HT1080 (cell line): ENCODE measurements at regions not wholly inside any gene's neighbourhood (a gene's known extent, or its start where the extent isn't known, plus 50 kb on each side); places are given as distances from the start of the nearest gene placed in this dataset.

Source experiments
- DNase-seq: peaks from one replicate; pipeline ENCODE4 v3.0.0-alpha.2; 2015; ENCODE audit warnings: low read depth

GRCh38 chr16:65988024-65988595, 378.4 kb upstream of the CDH5 start:
- DNase-seq, result no peak

DNA sequence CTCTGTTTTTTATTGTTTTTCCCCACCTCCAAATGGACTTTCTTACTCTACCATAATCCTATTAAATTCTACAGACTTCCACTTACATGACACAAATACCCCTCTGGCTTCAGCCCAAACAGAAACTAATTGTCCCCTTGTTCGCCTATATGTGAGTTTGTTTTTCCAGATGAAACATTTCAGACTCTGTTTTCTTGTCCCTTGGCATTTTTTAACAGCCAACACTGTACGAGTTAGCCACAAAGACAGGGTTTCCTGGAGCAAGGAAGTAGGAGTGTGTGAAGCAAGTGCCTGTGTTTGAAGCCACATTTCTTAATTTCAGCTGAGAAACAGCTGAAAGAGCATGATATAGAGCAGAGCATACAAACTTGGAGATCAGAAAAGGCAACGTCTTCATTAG, 382.2 kb upstream of the CDH5 start:
- DNase-seq, result no peak

DNA sequence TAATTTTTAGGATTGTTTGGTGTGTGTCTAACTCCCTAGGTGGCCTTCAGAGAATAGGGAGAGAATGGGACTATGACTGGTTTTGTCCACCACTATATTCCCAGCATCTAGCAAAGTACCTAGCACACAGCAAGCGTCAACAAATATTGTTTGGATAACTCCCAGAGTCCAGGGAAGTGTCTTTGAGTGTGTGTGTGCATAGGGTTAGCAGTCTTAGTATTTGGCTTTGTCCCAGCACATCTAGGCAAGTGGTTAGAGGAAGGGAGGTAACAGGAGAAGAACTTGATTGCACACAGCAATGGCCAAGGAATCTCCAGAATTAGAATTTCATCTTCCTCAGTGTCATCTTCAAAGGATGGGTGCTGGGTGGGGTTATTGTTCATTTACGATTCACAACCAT, 385.4 kb upstream of the CDH5 start:
- no peak for DNase-seq

- peak; percentile 68 for DNase-seq
Observed at GRCh38 chr16:65975049-65975708, 391.3 kb upstream of the CDH5 start.

GRCh38 chr16:65967376-65967775, 399.1 kb upstream of the CDH5 start:
- DNase-seq, result peak; percentile 29

DNA sequence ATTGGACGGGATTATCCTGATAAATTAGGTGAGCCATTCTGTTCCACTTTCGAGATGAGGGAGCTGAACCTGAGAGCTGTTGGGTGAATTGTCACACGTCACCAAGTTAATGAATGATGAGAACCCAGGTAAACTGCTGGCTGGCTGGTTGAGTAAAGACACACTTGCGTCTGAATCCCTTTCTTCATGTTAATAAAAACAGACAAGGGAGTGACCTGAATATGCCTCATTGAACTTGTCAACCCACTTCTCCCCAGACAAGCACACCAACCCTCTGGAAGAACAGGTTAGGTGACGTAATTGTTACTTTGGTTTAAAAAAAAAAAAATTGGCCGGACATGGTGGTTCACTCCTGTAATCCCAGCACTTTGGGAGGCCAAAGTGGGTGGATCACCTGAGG, 400.9 kb upstream of the CDH5 start:
- DNase-seq, result no peak

DNA sequence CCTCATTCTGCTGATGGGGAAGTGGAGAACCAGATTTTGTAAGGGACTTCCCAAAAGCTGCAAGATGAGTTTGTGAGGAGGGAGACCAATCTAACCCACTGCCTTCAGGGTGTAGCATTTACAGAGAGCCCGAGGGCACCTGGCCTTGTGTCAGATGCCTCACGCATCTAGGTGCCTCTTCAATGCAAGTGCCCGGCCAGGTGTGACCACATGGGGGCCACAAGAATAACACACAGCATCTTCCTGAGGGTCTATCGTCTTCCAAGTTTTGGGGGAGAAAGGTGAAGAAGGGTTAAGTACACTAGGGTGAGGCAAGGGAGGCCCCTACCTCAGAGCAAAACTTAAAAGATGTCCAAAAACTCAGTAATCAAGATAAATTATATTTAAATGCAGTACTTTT, 401.7 kb upstream of the CDH5 start:
- DNase-seq, result no peak

DNA sequence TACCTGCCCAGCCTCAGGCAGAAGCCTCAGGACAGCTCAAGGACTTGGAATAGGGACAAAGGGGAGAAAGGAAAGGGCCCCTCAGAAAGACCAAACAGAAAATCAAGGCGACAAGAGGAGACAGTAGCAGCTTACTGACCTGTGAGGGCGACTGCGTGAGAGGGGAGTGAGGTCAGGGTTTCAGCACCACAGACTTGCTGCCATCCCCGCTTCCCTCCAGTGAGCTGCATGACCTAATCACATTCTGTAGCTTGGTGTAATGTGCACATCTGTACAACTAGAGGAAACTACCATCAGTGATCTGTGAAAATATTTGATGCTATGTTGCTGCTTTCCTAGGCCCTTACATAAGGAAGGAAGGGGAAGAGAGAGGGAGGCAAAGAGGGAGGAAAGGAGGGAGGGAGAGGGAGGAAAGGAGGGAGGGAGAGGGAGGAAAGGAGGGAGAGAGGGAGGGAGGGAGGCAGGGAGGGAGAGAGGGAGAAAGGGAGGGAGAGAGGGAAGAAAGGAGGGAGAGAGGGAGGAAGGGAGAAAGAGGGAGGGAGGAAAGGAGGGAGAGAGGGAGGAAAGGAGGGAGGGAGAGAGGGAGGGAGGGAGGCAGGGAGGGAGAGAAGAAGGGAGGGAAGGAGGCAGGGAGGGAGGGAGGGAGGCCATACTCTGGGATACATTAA, 404.9 kb upstream of the CDH5 start:
- DNase-seq, result no peak

DNA sequence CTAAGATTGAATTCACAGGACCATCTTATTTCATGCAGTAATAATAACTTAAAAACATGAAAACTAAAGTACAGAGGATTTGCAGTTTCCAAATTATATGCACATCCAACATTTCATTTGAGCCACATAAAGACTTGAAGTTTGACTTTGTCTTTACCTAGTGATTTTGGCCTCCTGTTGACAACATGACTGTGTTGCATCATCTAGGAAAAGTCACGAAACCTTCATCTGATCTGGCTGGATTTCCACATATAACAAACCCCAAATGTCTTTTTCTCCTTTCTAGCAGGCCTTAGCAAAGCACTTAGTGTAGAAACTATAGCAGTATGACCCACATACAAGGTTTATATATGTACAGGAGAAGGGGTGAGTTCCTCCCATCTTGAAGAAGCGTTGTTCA, 406.5 kb upstream of the CDH5 start:
- no peak for DNase-seq

DNA sequence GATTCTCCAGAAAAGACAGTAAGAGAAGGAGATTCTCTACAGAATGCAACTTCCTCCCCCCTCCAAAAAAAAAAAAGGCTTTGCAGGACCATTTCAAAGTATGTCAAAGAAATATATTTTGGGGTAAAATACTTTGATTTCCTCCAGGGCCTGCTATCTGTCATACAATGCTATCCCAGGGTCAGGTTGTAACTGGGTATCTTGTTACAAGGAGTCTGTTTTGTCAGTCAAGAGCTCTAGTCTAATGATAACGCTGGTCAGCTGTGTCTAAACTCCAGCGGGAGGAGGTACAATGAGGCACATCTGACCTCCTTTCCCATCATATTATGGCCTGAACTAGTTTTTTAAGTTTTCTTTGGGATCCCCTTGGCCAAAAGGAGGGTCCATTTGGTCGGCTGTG, 408.4 kb upstream of the CDH5 start:
- no peak for DNase-seq

DNA sequence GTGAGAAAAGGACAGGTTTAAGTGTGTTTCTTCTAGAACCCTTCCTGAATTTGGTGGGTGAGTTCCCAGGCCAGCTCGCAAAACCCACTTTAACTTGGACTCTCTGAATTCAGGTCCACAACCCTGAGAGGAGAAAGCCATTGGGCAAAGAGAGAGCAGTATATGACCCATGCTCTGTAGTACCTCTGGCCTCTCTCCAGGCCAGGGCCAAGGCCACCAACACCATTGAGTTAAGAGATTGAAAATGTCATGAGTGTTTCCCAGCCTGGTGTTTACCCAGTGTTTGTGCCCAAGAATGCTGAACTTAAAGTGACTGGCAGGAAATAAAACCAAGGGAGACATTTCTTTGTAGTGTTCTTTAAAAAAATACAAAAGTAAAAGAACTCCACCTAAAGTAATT, 410.4 kb upstream of the CDH5 start:
- no peak for DNase-seq

- no peak for DNase-seq
Observed at GRCh38 chr16:65954446-65954845, 412.0 kb upstream of the CDH5 start.

DNA sequence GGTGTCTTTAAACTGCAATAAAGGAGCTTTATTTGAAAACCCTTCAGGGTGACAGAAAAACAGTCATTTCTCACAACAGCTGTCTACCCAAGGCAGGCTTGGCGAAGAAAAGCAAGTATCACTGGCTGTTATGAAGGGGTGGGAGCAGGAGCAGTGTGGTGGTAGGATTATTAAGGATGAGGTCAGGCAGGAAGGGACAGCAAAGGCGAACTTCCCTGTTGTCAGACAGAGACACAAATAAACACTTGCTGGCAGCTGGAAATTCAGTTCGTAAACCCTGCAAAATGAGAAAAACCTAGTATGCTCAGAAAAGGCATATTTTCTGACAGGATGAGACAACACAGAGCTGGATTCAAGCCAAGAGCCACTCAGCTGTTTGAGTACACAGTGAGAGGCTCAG, 416.3 kb upstream of the CDH5 start:
- no peak for DNase-seq

DNA sequence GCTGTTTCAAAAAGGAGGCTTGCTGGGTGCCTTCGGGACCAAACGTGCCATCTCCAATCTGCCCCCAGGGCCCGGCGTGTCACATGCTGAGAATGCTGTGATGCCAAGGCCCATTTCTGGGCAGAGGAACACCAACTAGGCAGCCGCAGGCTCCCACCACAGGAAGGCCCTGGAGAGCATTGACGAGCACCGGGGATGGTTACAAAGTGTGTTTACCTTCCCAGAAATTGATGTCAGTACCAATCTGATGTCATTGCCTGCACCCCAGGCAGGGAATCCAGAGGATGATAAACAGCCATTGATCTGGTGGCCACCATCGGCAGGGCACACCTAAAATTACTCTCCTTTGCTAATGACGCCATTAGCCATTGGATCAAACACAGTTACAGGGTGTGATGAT, 418.1 kb upstream of the CDH5 start:
- no peak for DNase-seq

DNA sequence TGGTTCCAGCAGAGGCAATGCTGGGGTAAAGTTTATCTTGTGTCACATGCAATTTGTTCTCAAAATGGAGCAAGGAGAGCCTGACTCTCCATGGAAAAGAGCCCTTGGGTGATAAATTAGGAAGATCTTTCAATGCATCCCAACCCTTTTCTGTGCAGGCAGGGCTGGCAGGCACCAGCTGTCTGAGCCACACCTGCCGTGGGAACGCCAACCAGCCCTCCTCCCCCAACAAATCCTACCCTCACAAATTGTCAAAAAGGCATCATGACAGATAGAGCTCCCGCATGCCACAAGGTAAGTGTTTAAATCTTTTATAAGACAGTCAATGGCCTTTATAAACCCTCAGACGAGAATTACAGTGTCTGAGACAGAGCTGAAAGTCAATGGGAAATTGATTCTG, 418.5 kb upstream of the CDH5 start:
- no peak for DNase-seq

DNA sequence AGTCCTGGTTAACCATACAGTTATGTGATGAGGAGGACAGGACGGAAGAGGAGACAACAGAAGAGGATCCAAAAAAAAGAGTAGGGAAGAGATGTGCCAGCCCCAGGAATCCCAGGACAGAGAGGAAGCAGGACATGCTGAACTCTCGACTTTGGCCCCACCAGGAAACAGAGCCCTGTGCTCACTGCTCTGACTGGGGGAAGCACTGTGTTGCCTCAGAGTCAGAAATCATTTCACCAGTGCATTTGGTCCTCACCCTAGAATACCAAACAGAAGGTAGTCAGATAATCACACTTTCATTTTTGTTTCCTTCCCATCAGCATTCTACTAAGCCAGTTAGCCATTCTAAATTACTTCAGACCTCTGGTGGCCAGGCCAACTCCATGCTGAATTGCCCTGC, 421.0 kb upstream of the CDH5 start:
- DNase-seq, result no peak

GRCh38 chr16:65944361-65944760, 422.1 kb upstream of the CDH5 start:
- DNase-seq, result no peak

DNA sequence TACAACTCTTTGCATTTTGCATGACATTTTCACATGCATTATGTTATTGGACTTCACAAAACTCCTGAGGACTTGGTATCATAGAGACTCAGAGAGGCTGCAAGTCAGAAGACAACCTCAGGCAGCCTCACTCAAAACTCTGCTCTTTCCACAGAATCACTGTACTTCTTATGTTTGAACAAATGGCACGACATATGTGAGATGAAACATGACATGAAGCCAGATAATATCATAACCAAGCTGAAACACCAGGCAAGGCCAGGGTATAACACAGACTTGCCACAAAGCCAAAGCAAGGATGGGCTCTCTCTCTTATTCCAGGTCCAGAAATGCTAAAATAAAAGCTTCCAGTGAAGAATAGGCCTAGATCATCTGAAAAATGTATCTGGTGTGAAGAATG, 425.8 kb upstream of the CDH5 start:
- no peak for DNase-seq

GRCh38 chr16:65938083-65938482, 428.4 kb upstream of the CDH5 start:
- DNase-seq, result no peak

- no peak for DNase-seq
Observed at GRCh38 chr16:65937455-65937854, 429.0 kb upstream of the CDH5 start.

GRCh38 chr16:65936096-65936495, 430.4 kb upstream of the CDH5 start:
- DNase-seq, result no peak

DNA sequence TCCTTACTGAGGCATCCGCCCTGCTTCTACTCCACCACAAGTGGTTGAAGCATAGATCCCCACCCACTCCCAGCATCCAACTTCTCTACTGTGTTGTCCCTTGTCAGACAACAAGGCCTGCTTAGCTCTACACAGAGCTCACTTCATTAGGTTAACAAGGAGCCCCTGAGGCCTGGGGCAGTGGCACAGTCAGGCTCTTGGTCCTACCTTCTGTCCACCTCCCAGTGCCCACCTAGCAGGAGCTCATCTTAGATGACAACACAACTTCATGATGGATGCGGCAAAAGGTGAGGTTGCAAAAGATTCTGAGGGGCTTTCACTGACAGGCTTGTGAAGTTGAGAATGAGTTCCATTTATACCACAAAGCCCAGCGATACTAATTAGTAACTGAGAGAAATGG, 432.0 kb upstream of the CDH5 start:
- DNase-seq, result no peak

DNA sequence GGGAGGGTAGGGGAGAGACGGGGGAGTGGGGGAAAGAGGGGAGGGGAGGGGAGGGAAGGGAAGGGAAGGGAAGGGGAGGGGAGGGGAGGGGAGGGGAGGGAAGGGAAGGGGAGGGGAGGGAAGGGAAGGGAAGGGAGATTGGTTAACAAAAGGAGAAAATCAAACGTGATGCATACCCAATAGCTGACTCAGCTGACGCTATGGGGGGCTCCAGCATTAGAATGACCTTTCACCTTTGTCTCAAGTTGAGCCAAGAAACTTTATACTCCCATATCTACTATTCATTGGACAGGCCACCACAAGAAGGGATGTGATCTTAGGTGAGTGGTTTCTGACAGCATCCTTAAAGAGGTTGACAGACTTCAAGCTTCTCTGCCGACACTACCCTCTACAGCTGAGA, 432.8 kb upstream of the CDH5 start:
- no peak for DNase-seq
